Raji (cell line): ENCODE measurements at regions not wholly inside any gene's neighbourhood (a gene's known extent, or its start where the extent isn't known, plus 50 kb on each side); places are given as distances from the start of the nearest gene placed in this dataset.

Experiments used
- POLR2A ChIP-seq: IDR thresholded peaks from 2 replicates; pipeline ENCODE4 v1.6.1; 2011; ENCODE audit warnings: low read depth, low read length, control low read depth; ENCODE audit not compliant: insufficient read depth

DNA sequence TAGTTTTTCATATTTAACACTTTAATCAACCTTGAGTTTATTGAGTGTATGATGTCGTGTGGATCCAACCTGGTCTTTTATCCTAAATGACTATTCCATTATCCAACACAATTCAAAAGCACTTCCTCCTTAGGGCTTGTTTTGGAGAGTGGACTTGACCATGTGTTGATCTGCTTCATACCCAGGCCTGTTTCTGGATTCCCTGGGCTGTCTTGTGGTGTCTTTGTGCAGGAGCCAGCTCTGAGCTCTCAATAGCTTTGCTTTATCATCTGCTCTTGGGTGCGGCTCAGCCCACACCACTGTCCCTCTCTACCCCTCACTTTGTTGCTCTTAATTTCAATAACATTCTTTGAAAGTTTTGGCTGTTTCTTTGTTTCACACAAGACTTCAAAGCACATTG is 70.9 kb upstream of the CHST15 start:
- TF ChIP-seq POLR2A = no peak

DNA sequence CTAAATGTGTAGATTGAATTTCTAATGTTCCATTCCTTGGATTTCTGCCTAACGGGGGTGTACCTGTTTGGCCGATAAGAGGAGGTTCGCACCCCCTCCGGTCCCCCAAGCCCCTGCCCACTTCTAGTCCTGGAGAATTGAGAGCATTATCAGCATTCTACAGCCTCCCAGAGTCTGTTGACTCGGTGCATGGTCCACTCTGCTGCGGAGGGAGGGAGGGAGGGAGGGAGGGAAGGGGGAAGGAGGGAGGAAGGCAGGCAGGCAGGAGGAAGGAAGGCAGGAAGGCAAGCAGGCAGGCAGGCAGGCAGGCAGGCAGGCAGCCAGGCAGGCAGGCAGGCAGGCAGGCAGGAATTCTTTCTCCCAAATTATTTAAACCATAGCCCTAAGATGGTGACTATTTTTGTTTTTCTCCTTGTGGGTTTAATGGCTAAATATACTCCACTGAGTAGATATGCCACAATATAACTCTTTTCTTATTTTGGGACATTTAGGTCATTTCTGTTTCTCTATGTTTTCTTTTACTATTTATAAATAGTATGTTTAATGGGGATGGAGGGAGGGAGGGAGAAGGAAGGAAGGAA is 69.5 kb upstream of the CHST15 start:
- no peak for TF ChIP-seq POLR2A

DNA sequence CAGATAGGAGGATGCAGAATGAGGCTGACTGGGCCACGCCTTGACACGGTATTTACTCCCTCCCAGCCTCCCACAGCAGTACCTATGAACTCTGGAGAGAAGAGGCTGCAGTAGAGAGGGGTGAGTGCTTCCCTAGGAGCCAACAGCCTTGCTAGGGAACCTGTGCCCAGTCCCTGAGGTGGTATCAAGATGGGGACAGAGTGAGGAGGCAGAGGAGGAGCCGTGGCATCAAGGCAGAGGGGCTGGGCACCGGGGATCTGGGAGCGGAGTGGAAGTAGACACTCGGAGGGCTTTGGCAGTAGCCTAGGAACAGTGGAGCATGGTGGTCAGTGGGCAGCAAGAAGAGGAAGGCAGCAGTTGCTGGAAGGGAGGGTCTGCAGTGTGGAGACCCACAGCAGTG is 68.7 kb upstream of the CHST15 start:
- no peak for TF ChIP-seq POLR2A

DNA sequence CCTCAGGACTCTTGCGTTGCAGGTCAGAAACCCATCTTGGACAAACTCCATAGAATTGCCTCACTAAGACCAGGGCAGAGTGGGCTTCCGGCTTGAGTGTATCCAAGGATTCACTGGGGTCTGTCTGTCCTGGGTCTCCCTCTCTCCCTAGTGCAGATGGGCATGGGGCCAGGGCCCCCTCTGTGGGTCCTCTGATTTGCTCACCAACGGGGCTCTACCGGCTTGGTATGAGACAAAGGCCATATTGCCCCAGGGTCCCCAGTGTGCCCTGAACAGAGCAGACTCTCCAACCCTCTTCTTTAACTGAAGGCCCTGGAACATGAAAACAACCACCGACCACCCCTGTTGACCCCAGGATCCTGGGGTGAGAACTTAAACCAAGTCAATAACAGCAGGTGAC is 68.2 kb upstream of the CHST15 start:
- TF ChIP-seq POLR2A = no peak

DNA sequence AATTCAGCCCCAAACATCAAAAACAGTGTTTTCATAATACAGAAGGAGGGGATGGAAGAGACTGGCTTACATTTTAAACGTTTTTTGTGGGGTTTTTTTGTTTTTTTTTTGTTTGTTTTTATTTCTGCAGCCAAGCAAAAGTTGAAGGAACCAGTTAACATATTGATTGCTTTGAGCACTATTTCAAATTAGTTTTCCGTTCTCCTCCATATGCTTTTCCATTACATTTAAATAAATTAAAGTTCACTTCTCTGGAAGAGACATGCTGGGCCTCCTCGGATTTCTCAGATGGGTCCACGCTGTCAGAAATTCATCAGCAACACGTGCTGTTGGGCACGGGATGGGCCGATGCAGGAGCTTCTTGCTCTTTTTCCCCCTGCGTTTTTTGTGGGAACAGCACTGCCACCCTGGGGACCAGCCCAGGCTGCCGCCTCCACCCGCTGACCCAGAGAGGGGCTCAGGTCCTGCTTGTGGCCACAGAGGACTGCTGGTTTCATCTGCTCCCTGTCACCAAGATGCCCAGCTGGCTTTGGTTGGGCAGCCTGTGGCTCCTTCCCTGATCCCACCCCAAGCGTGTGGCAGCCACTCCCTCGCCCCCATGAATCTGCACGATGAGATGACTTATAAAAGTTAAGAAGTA is 67.7 kb upstream of the CHST15 start:
- no peak for TF ChIP-seq POLR2A

DNA sequence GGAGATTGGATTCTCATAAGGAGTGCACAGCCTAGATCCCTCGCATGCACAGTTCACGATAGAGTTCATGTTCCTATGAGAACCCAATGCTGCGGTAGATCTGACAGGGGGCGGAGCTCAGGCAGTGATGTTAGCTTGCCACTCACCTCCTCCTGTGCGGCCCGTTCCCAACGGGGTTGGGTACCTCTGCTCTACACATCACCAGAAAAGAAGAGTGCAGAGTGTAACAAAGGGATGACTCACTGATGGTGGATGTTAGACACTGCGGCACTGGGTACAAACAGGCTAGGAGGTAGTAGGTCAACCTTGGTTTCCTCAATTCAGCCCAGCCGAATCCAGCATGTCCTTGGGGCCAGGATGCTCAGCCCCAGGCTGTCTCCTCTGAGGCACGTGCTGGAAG is 66.8 kb upstream of the CHST15 start:
- TF ChIP-seq POLR2A = no peak

DNA sequence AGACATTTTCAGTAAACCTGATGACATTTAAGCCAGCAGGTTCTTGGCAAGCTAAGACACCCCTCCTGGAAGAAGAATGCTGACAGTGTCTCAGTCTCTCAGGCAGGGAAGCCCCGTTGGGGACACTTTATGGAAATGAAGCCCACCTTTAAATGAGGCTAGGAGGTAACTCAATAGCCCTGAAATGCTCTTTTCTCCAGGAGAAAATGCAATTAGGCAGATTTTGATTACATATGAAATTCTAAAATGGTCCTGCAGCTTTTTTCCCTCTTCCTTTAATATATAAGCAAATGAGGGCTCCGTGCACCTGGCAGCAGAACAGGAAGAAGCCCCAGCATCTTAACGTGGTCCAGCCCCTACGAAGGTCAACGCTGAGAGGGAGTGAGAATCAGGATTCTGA is 65.8 kb upstream of the CHST15 start:
- no peak for TF ChIP-seq POLR2A

DNA sequence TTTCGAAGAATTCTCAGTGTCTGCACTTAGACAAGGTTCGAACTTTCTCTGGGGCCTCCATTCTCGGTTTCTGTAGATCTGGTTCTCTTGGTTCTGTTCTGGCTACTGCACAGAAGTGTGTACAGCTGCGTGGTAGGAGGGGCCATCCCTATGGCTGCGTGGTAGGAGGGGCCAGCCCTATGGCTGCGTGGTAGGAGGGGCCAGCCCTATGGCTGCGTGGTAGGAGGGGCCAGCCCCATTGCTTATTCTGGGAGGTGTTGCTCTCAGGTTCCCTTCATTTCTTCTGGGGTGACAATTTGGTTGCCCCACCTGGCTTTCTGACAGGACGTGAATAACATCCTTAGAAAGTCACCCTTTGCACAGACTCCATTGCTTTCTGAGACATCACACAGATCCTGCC is 65.2 kb upstream of the CHST15 start:
- TF ChIP-seq POLR2A = no peak

DNA sequence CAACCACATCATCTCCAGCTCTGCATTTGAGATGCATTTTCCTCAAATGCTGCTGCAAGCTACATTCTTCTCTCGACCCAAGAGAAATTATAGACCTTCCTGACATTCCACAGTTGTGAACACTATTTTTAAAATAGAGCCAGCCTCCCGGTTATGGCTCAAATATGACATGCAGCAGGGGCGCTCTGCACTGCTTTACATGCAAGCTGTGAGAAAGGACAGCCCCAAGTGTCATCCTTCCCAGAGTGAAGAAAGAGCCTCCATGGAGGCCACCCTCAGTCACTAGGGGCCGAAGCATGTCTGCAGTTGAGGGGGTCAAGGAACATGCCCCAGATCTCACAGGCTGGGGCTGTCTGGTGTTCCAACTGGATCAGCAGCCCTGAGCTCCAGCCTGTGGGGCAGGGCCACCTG is 63.9 kb upstream of the CHST15 start:
- TF ChIP-seq POLR2A = no peak

DNA sequence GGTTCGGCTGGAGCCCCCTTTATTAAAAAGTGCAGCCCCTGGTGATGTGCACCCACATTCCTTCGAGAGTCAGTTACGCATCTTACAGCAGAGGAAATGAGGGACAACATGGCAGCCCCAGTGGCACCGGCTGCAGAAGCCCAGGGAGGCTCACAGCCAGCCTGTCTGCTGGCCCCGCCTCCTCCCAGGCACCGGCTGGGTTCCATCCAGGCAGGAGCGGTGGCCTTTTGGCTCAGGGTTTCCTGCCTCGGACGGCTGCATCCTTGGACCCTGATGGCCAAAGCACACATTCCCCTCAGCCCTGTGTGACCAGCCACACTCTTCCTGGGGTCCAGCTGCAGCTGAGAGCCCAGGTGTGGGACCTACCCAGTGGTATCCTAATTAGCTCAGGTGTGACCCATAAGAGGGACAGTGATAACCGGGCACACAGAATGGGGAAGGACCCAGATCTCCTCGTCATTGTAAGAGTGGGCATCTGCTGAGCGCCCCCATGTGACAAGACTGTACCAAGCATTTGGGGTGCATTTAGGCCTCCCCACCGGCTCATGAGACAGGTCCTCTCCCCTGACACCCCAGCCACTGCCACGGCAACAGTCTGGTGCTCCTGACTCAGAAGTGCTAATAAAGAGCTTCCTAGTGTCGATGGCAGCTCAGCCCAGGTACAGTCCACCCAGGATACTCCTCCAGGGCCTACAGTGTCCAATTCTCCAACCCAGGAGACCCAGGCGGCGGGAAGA is 63.3 kb upstream of the CHST15 start:
- TF ChIP-seq POLR2A = no peak

DNA sequence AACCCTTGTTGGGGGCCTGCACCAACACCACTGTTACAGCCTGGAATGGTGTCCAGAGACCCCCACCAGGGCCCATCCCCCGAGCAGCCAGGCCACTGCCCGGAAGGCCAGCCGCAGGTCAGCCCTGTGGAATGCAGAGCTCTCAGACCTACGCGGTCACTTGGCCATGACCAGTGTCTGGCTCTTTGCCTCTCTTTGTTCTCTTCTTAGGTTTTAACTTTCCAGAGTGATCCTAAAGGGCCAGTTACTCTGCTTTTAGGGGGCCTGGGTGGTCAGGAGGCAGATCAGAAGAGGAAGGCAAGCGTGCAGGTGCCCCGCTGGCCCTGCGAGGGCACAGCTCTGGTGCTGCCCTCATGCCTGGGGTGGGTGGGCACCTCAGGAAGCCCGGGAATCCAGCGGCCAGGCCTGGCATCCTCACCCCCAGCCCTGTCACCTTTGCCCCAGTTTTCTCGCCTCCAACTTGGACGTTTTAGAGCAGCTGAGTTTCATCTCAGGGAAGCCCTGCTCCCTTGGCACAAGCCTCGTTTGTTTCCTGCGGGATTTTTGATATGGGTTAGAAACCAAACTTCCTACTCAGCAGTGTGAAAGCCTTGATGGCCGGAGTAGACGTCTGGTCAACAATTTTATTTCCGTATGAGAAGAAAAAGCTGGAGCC is 62.5 kb upstream of the CHST15 start:
- TF ChIP-seq POLR2A = no peak

DNA sequence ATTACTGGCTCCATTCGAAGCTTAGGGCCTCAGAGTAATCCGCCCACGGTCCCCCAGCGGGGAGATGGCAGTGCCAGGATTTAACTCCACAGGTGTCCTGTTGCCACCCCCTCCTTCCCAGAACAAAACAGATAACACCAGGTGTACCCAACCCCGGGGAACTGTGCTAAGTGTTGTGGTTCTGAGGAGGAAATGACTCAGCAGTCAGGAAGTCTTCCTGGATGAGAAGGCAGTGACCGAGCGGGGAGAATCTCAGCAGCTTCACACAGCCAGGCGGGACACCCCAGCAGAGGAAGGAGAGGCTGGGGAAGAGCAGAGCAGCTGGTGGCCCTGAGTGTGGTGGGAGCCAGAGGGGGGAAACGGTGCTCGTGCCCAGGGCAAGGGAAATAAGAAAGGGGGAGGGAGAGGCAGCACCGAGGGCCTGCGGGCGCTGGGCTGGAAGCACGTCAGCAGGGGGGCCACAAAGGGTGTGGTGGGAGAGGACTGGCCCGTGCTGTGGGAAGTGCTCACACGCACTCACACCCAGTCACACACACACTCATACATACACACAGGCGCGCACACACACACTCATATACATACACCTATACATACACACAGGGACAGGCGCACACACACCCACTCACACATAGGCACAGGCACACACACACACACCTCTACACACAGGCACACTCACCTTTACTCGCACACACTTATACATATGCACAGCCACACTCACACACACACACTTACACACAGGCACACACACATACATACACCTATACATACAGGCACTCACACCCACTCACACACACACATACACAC is 59.8 kb upstream of the CHST15 start:
- TF ChIP-seq POLR2A = no peak

DNA sequence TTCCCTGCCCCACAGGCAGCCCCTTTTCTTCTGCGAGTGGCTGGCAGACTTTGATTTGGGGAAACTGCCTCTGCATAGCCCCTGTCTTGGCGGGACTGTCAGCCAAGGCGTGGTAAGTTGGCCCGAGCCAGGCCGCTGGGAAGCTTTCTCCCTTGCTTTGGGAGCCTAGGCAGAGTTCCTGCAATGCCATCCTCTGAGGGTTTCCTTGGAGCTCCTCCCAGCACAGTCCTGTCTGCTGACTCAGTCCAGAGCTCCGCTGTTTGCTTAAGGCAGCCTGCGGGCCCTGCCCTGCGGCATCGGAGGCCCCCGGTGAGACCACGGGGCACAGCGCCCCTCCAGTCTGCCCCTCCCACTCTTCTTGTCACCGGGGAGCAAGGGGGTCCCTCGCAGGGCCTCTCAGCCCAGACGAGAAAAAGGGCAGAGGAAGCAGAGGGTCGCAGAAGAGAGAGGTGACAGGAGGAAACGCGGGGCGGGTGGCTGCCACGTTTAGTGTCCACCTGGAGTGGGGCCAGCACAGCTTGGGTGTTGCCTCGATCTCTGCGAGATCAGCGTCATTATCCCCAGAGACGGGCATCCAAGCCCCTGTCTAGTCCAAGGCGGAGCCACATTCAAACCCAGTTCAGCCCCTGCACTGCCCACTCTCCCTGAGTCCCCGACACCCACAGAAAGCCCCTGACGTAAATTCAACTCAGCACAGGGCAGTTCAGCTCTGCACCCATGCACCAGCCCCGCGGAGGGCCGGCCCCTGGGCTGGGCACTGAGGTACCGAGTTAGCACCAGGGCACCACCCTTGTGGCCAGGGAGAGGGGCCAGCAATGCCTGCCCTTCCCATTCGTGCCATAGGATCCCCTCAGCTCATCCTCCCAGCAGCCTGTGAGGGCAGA is 59.0 kb upstream of the CHST15 start:
- TF ChIP-seq POLR2A = no peak

DNA sequence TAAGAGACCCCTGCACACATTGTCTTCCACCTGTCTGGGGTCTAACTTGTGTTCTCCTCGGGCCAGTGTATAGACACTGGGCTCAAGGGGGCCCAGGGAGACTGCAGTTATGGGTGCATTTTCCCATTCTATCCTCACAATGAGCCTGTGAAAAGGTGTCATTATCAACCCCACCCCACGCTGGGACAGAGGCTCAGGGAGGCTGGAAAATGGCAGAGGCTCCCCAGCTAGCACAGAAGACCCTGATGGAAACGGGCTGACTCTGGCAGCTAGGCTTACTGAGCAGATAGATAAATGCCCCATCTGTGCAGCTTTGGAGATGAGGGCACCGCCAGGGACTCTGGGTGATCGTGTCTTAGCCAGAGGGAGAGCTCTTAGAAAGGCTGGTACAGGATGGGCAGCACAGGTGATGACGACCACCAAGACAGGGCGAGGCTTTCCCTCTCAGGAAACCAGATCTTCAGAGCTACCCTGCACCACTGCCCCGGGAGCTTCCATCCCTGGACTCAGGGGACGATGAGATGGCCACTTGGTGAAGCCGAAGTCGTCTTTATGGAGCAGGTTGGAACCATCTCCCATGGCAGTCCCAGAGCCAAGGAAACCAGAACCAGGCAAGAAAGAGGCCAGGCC is 58.2 kb upstream of the CHST15 start:
- TF ChIP-seq POLR2A = no peak

DNA sequence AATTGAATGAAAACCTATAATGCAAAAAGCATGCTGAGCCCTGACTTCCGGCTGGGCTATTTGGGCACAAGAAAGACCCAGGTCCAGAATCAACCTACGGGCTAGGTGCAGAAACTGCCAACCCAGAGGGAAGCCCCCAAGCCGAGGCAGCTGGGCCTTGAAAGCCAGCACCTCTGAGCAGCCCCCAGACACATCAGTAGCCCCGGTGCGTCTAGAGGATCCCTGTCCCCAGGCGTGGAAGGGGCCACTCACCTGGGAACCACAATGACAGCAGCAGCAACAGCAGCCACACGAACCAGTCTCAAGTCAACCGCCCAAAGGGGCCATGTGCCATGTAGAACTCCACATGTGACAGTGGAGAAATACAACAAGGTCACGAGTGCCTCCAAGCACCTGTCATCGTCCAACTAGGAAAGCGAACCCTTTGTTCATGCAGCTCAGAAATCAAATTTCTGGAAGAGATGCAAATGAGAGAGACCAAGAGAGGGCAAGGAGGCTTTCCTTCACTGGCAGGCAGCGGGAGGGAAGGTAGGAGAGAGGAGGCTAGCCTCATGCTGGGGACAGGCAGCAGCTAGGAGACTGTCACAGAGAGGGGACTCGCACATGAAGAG is 57.5 kb upstream of the CHST15 start:
- no peak for TF ChIP-seq POLR2A
